ENCODE measurements at regions not wholly inside any gene's neighbourhood (a gene's known extent, or its start where the extent isn't known, plus 50 kb on each side); places are given as distances from the start of the nearest gene placed in this dataset.

GRCh38 chr1:235022981-235023710 lies 105.5 kb downstream of the TOMM20 start:
- TF ChIP-seq CTCF (IDR thresholded peaks at IDR 0.05) (no peak), POLR2AphosphoS5 (IDR thresholded peaks at IDR 0.05) (no peak)
